B cell (primary cell): ENCODE measurements at regions not wholly inside any gene's neighbourhood (a gene's known extent, or its start where the extent isn't known, plus 50 kb on each side); places are given as distances from the start of the nearest gene placed in this dataset.

Experiments
- ATAC-seq: fragments of 200-7000 bp; cut with Tn5 transposase; one replicate; pipeline ENCODE4 v1.10.0; 2021; ENCODE audit warnings: low read depth, mild to moderate bottlenecking, moderate number of reproducible peaks, moderate library complexity
- CTCF ChIA-PET: fragments of 350-600 bp; sonication (Branson Sonifier 250); formaldehyde crosslinking; loops from one replicate; lab custom pipeline; 2021; ENCODE audit warnings: antibody characterized with exemption, inconsistent platforms; lab: Charles Lee
- POLR2A ChIA-PET: fragments of 350-600 bp; sonication (Branson Sonifier 250); formaldehyde crosslinking; loops from one replicate; lab custom pipeline; 2021; ENCODE audit warnings: antibody characterized with exemption; lab: Charles Lee
- DNase-seq: peaks from one replicate; pipeline ENCODE4 v3.0.0; 2013
- H2AFZ ChIP-seq: 2 replicates; pipeline ENCODE4 v1.6.1; 2012; ENCODE audit warnings: mild to moderate bottlenecking, low read depth, low read length; ENCODE audit not compliant: insufficient read depth, poor library complexity, severe bottlenecking
- H3K27ac ChIP-seq, 2 donors: 1 replicate in 1 of 2; 2 replicates in 1 of 2; pipeline ENCODE4 v1.5.1; 2012 to 2013; ENCODE audit warnings: low read length in 2 of 2, mild to moderate bottlenecking in 2 of 2, moderate library complexity in 1 of 2
- H3K27me3 ChIP-seq, 4 experiments: fragments of 200-600 bp in 1 of 4; sonication (generic) in 1 of 4; replicated peaks in 1 of 4; 1 replicate in 2 of 4; 2 replicates in 2 of 4; pipeline versions ENCODE4 v1.6.1 to v1.7.0; 2013 to 2016; ENCODE audit warnings: low read length in 3 of 4, mild to moderate bottlenecking in 2 of 4, mixed read lengths in 1 of 4, moderate library complexity in 1 of 4; ENCODE audit not compliant: insufficient read depth in 4 of 4, control insufficient read depth in 3 of 4; ENCODE audit errors: control extremely low read depth in 1 of 4
- H3K36me3 ChIP-seq, 2 experiments: replicated peaks in 1 of 2; 1 replicate in 1 of 2; 2 replicates in 1 of 2; pipeline versions ENCODE4 v1.6.1 to v1.7.1; 2013; ENCODE audit warnings: low read length in 1 of 2; ENCODE audit not compliant: insufficient read depth in 2 of 2, control insufficient read depth in 1 of 2; ENCODE audit errors: control extremely low read depth in 1 of 2, extremely low read depth in 1 of 2
- H3K4me1 ChIP-seq, 2 donors: fragments of 200-600 bp in 1 of 2; sonication (generic) in 1 of 2; 1 replicate in 1 of 2; 2 replicates in 1 of 2; pipeline versions ENCODE4 v1.5.1 to v1.6.1; 2013 to 2017; ENCODE audit warnings: low read length in 2 of 2; ENCODE audit not compliant: control insufficient read depth in 2 of 2, insufficient read depth in 2 of 2
- H3K4me2 ChIP-seq: replicated peaks from 2 replicates; pipeline ENCODE3; 2012; ENCODE audit warnings: mild to moderate bottlenecking, low read depth, low read length; ENCODE audit not compliant: poor library complexity, severe bottlenecking
- H3K4me3 ChIP-seq, 5 experiments: fragments of 200-600 bp in 1 of 5; sonication (generic) in 1 of 5; 1 replicate in 3 of 5; 2 replicates in 2 of 5; pipeline versions ENCODE4 v1.5.1 to v1.7.0; 2011 to 2016; ENCODE audit warnings: low read length in 4 of 5, mild to moderate bottlenecking in 4 of 5, low read depth in 2 of 5, control low read depth in 1 of 5, moderate library complexity in 1 of 5; ENCODE audit not compliant: insufficient read depth in 1 of 5; ENCODE audit errors: control extremely low read depth in 1 of 5, extremely low read depth in 1 of 5
- H3K79me2 ChIP-seq: fragments of 200-600 bp; sonication (generic); one replicate; pipeline ENCODE4 v1.6.0; 2016; ENCODE audit warnings: low read length; ENCODE audit not compliant: control insufficient read depth, insufficient read depth
- H3K9ac ChIP-seq: fragments of 200-600 bp; sonication (generic); 2 replicates; pipeline ENCODE4 v1.6.1; 2017; ENCODE audit warnings: mild to moderate bottlenecking, low read length, moderate library complexity
- H3K9me3 ChIP-seq, 3 donors: one replicate each; pipeline versions ENCODE4 v1.6.1 to v1.7.1; 2013; ENCODE audit warnings: low read length in 2 of 3; ENCODE audit not compliant: control insufficient read depth in 2 of 3, insufficient read depth in 1 of 3; ENCODE audit errors: control extremely low read depth in 1 of 3
- H4K20me1 ChIP-seq: 2 replicates; pipeline ENCODE4 v1.6.0; 2012; ENCODE audit warnings: mild to moderate bottlenecking, low read length; ENCODE audit not compliant: insufficient read depth, control insufficient read depth, poor library complexity, severe bottlenecking
- H3K27ac Mint-ChIP-seq: one replicate; pipeline ENCODE4 v1.8.0; 2021; ENCODE audit warnings: mixed read lengths
- H3K27me3 Mint-ChIP-seq: one replicate; pipeline ENCODE4 v1.8.0; 2021; ENCODE audit warnings: mixed read lengths
- H3K4me1 Mint-ChIP-seq: one replicate; pipeline ENCODE4 v1.8.0; 2021; ENCODE audit warnings: mixed read lengths
- H3K4me3 Mint-ChIP-seq: one replicate; pipeline ENCODE4 v1.8.0; 2021; ENCODE audit warnings: mixed read lengths
- H3K9me3 Mint-ChIP-seq: one replicate; pipeline ENCODE4 v1.8.0; 2022; ENCODE audit warnings: mixed read lengths; ENCODE audit not compliant: insufficient read depth
- CTCF ChIP-seq: fragments of 200-600 bp; IDR thresholded peaks from one replicate; pipeline ENCODE4 v1.8.0; 2022; ENCODE audit warnings: antibody characterized with exemption, mild to moderate bottlenecking
- EZH2 ChIP-seq: IDR thresholded peaks from 2 replicates; pipeline ENCODE4 v1.6.1; 2012; ENCODE audit warnings: borderline replicate concordance, low read depth, mild to moderate bottlenecking, moderate library complexity, low read length; ENCODE audit not compliant: insufficient read depth, poor library complexity, severe bottlenecking
- WGBS: methylation state at CpG from one replicate; pipeline ENCODE4 v1.1.5; 2013; ENCODE audit warnings: missing lambda C conversion rate; ENCODE audit not compliant: insufficient coverage; 5-methylcytosine and 5-hydroxymethylcytosine counted together
- intact Hi-C: fragments of 100-400 bp; cut with micrococcal nuclease; formaldehyde crosslinking; loops from one replicate; pipeline ENCODE4 v1.10.0; 2022

GRCh38 chr6:33950472-33950881 lies 146.7 kb upstream of the MLN start:
- H3K36me3 ChIP-seq: no peaks in the 10 kb centered on the region
- no peaks in the 10 kb centered on the region for H3K4me1 ChIP-seq
- WGBS: 83% methylated on average over 1 of the region's 2 CpGs
- peaks cover 0 to 3% (median 0%) of the 10 kb centered on the region in 3 donors for H3K9me3 ChIP-seq
- no peaks in the 10 kb centered on the region for H3K9me3 Mint-ChIP-seq
- TF ChIP-seq EZH2: no peak
- no peak for TF ChIP-seq CTCF
- intact Hi-C loops: no loop called here
- POLR2A ChIA-PET: no interaction called here
- H3K27ac Mint-ChIP-seq: no peak overlapping the region
- no peak for DNase-seq
- H3K4me2 ChIP-seq: no peak overlapping the region
- no peak for ATAC-seq
- H3K27me3 Mint-ChIP-seq: peaks cover 4% of the 10 kb centered on the region
- H3K27ac ChIP-seq: no peak overlapping the region
- no peaks in the 10 kb centered on the region for H3K4me1 Mint-ChIP-seq
- H3K79me2 ChIP-seq: no peaks in the 10 kb centered on the region
- H3K9ac ChIP-seq: no peak overlapping the region
- no peaks in the 10 kb centered on the region for H4K20me1 ChIP-seq
- H3K4me3 Mint-ChIP-seq: no peak overlapping the region
- peaks cover 0 to 3% (median 0%) of the 10 kb centered on the region in 4 experiments for H3K27me3 ChIP-seq
- no peak overlapping the region for H2AFZ ChIP-seq
- CTCF ChIA-PET: no interaction called here
- H3K4me3 ChIP-seq: no peak overlapping the region

DNA sequence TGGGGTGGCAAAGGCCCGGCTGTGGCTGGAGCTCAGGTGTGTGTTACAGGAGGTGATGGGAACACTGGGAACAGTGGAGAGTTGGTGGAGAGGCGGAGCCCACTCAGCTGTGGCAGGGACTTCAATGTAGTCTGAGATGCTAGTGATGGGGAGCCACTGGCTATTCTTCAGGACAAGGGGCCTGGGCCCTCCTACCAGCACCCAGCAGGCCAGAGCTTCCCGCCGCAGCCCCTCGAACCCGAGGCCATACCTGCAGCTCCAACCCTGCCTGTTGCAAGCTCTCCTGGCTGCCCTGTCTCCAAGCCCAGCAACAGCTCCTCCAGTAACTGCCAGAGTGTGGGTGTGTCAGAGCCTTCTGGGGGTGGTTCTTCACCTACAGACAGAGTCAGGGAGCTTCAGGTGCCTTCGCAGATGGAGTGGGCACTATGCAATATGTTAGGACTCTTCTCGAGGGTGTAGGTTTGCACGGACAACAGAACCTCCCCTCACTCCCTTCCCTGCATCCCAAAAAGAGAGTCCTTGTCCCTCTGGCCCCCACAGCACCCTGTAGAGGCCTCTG lies 146.2 kb upstream of the MLN start:
- no peak for TF ChIP-seq EZH2
- TF ChIP-seq CTCF: no peak
- H3K9ac ChIP-seq: no peak overlapping the region
- POLR2A ChIA-PET: no interaction called here
- H3K4me1 ChIP-seq: no peaks in the 10 kb centered on the region
- H3K36me3 ChIP-seq: no peaks in the 10 kb centered on the region
- WGBS: 89% methylated on average over 7 of the region's 9 CpGs
- Mint-ChIP-seq H3K27ac (no peak overlapping the region), H3K9me3 (no peaks in the 10 kb centered on the region), H3K4me3 (no peak overlapping the region), H3K27me3 (peaks cover 4% of the 10 kb centered on the region), H3K4me1 (no peaks in the 10 kb centered on the region)
- H3K4me2 ChIP-seq: no peak overlapping the region
- ATAC-seq: no peak
- no peak for DNase-seq
- H3K4me3 ChIP-seq: no peak overlapping the region
- intact Hi-C loops: no loop called here
- no peaks in the 10 kb centered on the region for H4K20me1 ChIP-seq
- H3K79me2 ChIP-seq: no peaks in the 10 kb centered on the region
- no peak overlapping the region for H2AFZ ChIP-seq
- peaks cover 0 to 3% (median 0%) of the 10 kb centered on the region in 3 donors for H3K9me3 ChIP-seq
- CTCF ChIA-PET: no interaction called here
- peaks cover 0 to 3% (median 0%) of the 10 kb centered on the region in 4 experiments for H3K27me3 ChIP-seq
- no peak overlapping the region for H3K27ac ChIP-seq
